CD4-positive, alpha-beta T cell treated with Interleukin-21 for 1 hour (primary cell): ENCODE measurements at regions not wholly inside any gene's neighbourhood (a gene's known extent, or its start where the extent isn't known, plus 50 kb on each side); places are given as distances from the start of the nearest gene placed in this dataset.
"Not testable (repeated sequence)": the region's sequence is repeated elsewhere in the genome, so short reads cannot be mapped to it uniquely, and the experiment has no call there.

Experiments
- DNase-seq: peaks from one replicate; pipeline ENCODE4 v3.0.0-alpha.2; 2020

DNA sequence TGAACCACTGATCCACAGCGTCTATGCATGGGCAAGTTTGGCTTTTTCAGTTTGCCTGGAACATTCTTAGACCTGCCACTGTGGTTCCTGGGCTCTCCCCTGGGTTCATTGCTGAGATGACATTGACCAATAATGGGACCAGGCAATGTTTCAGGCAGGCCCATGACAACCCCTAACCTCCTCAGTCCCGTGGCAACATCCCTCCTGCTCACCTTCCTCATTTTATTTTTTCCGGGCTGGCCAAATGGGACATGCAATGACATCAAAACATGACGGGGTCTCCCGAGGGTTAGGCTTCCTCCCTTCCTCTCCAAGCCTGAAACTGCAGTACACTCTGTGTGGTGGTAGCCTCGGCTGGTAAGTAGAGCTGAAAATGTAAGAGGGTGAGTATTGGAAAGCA is 234.0 kb upstream of the RREB1 start:
- no peak for DNase-seq

DNA sequence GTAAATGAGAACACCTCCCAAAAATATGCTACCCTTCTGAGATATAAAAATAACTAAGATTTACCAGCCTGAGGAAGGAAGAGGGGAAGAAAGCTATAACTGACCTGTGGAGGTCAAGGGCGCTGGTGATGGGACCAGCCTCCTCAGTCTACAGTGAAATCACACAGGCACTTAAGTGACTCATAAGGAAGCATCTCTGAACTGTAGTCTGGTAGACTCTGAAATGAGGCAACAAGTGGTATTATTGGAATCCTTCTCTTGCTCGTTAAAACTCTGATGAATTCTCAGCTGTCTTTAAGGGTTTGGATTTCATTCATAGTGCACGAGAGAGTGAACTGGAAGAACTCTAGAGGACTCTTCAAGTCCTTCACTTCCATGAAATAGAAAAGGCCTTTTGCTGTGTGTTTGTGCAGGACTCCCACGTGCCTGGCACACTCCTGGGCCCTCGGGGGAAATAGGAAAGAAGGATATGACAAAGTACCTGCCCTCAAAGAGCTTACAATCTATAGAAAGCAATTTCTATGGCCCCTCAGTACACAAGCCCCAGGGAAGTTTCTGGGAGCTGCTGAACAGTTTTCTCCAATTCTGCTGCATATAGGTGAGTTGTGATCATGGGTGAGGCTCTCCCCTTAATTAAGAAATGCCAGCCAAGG is 231.8 kb upstream of the RREB1 start:
- DNase-seq: no peak

DNA sequence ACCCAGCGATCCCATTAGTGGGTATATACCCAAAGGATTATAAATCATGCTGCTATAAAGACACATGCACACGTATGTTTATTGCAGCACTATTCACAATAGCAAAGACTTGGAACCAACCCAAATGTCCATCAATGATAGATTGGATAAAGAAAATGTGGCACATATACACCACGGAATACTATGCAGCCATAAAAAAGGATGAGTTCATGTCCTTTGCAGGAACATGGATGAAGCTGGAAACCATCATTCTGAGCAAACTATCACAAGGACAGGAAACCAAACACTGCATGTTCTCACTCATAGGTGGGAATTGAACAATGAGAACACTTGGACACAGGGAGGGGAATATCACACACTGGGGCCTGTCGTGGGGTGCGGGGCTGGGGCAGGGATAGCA is 230.0 kb upstream of the RREB1 start:
- not testable (repeated sequence) for DNase-seq

DNA sequence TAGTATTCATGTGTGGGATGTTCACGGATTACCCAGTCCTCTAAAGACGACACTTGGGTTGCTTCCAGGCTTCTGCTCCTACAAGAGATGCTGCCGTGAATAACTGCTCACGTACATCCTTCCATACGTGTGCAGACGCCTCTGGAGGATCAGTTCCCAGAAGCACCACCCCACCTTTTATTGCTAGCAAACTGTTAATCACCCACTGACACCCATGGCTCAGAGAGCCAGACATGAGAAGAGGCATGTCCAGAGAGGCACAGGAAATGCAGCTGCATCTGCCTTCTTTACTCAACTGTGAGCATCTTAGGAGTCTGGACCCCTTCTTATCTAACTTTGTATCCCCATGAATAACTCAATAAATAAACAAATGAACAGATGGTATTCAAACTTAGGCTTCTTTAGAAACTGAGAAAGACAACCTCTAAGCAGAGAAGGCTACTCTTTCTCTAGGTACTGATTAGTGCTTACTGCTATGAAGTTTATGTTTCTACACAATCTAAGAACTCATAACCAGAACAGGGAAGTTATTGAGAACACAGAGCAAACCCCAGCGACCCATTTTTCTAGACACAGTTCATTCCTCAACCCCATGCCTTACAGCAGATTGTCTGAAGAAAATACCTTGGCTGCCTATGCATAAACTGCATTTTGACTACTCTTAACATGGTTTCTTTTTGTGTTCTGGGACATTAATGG is 228.7 kb upstream of the RREB1 start:
- no peak for DNase-seq

DNA sequence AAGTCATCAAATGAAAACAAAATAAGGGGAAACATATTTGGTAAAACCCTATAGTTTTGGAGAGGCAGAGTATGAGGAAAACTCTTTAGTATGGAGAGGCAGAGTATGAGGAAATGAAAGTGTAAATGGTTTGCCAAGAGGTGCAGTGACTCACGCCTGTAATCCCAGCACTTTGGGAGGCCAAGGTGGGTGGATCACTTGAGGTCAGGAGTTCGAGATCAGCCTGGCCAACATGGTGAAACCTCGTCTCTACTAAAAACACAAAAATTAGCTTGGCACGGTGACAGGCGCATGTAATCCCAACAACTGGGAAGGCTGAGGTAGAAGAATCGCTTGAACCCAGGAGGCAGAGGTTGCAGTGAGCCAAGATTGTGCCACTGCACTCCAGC is 228.2 kb upstream of the RREB1 start:
- not testable (repeated sequence) for DNase-seq

DNA sequence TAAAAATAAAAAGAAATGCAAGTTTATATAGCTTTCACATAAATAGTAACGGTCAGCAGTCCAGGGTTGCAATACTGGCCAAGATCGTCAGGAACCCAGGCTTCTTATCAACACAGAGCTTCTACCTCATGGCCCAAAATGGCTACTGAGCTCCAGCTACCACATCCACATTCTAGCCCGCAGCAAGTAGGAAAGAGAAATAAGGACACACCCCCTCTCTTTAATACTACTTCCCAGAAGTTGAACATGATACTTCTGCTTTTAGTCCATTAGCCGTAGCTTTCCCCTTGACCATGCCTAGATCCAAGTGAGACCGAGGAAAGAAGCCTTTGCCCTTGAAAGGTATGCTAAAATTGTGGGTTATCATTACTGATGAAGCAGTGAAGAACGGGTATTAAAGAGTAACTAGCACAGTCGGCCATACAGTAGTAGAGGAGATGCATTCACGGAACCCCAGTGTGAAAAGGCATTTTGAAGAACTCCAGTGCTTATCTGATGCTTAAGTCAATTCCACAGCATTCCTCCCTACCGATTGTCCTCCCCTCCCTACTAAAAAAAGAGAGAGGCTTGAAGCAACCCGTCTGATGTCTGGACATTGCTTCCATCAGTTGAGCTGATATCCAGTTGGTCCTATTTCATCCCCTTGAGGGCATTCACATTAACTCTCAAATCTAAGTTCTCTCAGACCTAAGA is 226.9 kb upstream of the RREB1 start:
- DNase-seq: no peak

DNA sequence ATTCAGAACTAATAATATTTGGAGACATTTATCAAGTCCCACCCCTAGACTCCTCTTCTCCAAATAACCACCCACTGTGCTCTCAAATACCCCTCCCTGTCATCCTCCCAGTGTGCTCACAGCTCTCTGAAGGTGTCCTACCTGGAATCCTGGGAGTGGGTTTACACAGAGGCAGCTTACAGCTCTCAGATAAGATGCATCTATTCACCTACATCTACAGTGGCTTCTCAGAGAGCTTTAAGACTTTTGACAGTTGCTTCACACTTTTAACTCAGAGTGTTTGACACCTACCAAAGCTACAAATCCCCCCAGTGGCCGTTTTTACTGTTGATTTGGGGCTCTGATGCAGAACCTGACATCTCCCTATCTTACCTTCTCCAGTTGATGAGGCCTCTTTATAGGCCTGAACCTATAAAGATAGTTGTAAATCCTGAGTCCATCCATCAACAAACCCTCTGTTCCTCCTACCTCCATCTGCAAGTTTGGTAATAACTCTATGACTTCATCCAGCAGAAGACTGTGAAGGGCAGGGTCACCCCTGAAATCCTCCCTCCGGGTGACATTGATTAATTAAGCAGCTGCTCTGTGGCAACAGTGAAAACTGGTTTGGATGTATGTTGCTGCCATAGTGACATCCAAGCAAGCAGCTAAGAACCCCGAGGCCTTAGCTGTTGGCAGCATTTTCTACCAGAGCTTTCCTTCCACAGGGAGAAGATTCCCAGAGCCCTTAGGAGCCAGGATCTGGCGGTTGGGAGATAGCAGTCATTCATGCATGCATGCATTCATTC is 226.1 kb upstream of the RREB1 start:
- DNase-seq: no peak

DNA sequence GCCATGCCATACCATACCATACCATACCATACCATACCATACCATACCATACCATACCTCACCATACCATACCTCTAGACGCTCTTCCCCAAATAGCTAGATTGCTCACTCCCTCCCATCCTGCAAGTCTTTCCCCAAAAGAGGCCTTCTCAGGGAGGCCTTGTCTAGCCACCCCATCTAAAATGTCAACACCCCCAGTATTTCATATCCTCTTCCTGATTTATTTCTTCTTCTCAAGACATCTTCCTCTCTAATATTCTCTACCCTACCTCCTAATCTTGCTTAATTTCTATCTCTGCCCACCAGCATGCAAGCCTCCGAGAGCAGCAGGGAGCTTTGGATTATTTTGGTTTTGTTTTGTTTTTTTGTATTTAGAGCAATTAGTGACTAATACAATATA is 225.2 kb upstream of the RREB1 start:
- DNase-seq: no peak

DNA sequence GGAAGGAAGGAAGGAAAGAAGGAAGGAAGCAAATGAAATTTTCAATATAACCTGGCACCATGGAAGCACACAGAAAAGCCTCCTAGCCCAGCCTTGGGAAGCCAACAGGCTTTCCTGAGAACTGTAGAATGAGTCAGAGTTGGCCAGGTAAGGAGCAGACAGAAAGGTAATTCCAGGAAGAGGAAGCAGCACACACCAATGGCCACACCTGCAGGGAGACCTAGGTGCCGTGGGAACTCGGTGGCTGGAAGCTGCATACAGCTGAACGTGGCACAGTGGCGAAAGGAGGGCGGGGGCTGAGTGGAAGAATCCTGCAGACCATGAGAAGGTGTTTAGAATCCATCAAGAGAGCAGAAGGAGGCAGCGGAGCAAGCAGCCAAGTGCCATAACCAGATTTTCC is 224.8 kb upstream of the RREB1 start:
- no peak for DNase-seq

DNA sequence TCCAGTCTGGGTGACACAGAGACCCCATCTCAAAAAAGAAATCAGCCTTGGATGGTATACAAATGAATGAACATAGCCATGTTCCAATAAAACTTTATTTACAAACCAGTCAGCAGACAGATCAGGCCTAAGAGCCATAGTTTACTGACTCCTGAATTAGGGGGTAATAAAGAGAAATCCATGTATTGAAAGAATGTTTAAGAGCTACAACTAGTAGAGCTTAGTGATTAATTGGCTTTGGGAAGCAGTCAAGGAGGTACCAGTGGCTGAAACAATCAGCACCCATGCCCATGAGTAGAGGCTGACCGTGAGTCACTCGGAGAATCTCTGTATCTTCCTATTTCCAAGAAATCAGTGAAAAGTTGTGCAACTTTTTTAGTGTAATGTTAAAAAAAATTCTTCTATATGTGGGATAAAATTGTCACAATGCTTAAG is 223.6 kb upstream of the RREB1 start:
- no peak for DNase-seq

DNA sequence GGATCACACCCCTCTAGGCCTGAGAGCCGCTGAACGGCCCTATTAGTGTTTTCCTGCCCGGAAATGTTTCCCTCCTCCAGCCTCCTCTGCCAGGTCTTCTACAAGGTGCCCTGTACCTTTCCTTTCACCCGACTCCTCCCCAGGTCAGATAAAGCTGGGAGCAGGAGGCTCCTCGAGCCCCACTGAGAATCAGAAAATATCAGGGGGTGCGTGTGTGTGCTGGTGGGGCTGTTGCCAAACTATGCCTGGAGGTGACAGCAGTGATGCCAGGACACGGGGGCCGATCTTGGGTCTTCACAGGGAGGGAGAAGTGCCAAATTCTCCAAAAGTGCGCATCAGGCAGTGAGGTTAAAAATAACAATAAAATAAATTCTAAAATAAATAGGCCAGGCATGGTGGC is 222.8 kb upstream of the RREB1 start:
- no peak for DNase-seq

DNA sequence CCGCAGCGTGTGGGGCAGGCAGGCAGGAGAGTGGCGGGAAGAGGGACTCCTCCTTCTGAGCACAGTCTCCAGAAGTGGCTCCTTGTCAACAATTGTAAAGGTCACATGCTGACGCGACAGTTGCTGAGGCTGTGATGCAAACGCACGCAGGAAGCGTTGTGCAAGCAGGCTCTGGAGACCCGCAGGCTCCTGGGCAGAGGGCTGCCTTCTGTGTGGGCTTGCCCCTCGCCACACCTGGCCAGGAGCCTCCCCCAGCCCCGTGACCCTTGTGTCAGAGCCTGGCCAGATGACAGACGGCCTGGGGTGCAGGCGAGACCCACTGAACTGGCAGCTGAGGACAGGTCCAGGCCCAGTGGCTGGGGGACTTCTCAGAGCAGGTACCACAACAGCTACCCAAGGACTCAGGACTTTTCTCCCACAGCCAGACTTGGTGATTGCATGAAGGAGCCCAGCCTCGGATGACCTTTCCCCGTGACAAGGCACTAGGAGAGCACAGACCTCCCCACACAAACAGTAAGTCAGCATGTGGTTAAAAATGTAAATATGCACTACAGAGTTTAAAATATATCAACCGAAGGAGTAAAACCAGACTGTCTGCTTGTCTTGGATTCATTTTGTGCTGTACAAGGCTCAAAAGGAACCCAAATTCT is 222.1 kb upstream of the RREB1 start:
- no peak for DNase-seq

DNA sequence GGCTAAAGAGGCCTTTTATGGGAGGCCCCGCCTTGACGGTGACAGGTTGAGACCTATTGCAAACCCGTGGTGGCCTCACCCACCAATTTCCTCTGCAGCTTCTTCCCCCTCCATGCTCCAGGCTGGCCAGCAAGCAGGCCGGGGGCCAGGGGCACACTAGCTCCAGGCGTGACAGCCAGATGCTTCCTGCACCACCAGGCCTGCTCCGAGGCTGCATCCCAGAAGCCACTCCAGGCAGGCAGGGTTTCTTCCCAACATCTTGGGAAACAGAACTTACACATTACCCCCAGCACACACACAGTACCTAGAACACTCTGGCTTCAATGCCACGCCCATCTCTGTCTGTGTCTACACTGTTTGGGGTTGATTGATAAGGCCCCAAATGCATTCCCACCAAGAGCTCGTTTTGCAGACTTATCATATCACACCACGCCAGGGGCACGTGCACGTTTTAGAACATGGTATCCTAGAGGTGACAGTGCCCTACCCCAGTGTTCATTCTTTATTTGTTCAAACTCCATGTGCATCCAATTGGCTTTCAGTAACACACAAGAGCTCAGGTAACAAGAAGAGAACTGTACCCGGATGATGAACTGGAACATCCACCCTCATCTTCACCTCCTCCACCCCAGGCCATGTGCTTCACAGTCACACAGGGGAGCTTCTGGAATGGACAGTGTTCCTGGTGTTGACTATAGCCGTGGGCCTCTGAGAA is 221.4 kb upstream of the RREB1 start:
- DNase-seq: no peak

DNA sequence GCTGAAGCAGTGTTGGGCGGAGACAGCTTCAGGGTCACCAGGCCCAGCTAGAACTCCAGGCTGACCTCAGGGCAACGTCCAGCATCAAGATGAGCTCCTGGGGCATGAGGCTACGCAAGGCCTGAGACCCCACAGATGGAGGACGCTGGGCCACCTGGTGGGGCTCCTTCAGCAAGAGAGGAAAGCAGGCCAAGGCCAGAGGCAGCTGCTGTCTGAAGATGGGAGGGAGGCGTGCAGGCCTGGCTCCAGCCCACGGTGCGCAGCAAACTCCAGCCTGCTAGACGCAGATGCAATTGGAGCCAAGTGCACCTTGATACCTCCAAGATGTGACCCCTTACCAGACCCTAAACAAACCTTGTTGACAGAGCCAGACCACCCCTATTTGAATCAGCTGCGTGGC is 220.9 kb upstream of the RREB1 start:
- no peak for DNase-seq

DNA sequence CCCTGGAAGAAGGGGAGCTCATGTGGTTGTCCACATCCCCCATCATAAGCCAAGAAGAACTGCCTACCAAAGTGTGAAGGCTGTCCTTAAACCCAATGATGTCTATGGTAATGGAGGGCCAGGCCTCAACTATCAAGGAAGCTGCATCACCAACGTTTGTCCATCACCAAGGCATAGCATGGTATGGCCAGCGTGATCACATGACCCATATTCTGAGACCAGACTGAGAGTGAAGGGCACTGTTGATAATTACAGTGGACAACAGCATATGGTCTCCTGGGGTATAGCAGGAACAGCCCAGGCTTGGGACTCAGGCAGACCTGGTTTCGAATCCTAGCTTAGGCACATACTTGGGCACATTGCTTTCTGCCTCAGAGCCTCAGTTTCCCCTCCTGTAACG is 218.2 kb upstream of the RREB1 start:
- DNase-seq: no peak

DNA sequence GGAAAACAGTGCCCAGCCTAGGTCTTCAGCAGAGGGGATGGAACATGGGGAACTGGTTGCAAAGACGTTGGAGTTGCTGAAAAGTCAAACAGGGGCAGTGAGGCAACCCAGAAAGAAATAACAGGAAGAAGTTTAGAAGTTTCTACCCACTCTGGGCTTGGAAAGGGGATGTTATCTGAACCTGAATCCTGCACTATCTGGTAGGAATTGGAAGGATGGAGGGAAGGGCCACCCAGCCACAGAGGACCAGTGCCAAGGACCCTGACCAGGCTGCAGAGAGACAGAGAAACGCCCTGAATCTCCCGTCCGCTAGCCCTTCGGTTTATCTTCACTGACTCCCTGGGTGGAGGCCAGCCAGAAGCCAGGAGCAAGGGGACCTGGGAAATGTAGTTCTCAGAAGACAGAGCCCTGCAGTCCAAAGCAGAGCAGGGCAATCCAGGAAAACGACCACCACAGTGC is 217.3 kb upstream of the RREB1 start:
- no peak for DNase-seq

DNA sequence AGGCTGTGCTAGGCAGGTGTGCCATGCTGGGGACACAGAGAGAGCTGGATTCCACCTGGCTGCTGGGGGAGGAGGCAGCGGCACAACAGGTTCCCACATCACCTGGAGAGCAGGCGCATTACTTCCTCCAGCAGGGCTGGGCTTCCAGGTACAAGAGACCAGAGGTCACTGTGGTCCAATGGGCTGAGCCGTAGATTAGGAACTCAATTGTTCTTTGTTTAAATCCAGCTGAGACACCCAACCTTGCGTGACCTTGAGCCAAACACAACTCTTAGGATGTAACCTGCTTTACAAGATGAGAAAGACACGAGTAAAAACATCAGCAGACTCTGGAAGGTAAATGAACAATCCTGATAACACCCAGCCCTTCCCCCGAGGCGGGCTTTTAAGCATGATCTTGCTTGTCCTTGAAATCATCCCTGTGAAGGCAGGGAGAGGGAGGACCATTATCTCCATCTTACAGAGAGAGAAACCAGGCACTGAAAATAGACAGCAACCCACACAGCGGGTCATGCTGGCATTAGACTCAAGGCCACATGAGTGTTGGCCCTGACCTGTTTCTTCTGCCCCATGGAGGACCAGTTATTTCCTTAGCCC is 216.5 kb upstream of the RREB1 start:
- DNase-seq: no peak

DNA sequence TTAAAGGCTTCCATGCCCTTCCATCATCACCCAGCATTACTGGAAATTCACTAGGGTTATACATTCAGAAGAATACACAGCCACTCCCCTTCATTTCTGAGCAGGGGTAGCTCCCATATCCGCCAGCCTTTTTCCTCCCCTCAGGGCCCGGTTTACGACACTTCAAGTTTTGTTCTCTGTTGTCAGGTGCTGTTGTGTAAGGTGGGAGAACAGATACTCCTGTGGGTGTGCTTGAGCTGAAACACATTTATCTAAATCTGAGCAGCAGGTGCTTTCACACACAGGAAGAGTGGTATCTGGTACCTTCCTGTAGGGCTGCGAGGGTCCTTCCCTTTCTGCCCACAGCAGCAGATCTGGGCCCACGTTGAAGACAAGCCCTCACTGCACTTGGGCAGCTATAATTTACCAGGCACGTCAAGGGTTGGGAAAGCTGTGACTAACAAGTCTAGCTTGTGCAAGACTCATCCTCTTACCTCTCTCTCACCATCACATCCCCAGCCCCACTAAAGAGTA is 215.8 kb upstream of the RREB1 start:
- DNase-seq: no peak

DNA sequence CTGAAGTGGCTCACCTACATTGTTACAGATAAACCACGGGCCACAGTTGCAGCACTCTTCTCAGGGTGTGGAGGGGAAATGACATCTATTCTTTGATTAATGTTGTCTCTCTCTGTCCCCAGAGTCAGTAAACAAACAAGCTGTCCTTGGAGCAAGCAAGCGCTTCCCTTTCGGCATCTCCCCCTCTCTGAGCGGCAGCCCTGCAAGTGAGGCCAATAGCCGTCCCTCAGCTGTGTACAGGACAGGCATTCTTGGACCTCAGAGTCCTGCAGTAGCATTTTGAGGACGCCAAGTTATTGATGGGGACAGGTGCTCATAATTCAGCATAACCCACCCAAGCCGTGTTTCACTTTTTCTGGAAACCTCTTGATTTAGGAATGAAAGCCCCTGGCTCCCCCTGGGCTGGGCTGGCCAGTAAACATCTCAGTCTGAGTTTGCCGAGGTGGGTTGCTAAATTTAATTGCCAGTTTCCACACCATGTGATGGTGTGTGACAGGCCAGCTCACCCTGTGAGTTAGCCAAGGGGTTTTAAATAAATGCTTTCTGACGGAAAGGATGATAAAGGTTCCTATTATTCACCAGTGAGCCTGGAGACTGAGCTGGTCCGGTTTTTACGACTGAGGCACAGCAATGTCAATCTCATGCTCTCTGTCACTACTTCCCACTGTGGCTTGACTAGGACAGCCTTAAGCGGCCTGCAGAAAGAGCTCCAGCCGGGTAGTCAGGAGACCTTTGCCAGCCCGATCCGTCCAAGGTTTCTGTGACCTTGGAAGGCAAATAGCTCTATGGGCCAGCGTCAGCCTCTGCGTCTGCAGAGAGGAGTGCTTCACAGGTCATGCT is 214.8 kb upstream of the RREB1 start:
- no peak for DNase-seq

DNA sequence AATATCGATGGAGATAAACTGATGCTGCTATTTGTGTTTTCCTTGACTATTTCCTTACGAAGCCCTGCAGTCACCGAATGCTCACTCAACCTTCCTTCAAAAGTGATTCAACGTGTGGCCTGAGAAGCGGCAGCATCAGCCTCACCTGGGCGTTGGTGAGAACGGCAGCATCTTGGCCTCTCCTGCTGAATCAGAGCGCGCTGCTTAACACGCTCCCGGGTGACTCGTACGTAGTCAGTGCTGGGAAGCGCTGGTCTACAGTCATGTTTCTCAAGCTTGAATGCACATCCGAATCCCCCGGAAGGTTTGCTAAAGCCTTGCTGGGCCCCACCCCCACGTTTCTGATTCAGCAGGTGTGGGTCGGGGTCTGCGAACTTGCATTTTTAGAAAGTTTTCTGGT is 214.1 kb upstream of the RREB1 start:
- DNase-seq: no peak

DNA sequence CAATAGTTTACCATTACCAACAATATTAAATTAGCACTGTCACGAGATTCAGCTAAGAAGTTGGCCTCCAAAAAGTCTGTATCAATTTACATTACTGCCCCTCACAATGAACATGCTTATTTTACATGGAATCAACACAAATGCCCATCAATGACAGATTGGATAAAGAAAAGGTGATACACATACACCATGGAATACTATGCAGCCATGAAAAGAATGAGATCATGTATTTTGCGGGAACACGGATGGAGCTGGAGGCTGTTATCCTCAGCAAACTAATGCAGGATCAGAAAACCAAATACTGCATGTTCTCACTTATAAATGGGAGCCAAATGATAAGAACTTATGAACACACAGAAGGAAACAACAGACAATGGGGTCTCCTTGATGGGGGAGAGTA is 211.8 kb upstream of the RREB1 start:
- DNase-seq: no peak
